HEK293 (cell line): ENCODE measurements at regions not wholly inside any gene's neighbourhood (a gene's known extent, or its start where the extent isn't known, plus 50 kb on each side); places are given as distances from the start of the nearest gene placed in this dataset.
A peak's percentile ranks its signal among the peaks of the same experiment; 100 is the strongest.

Source experiments
- CTCF ChIA-PET: fragments of 350-600 bp; formaldehyde crosslinking; extraction: SDS; loops from one replicate; lab custom pipeline; 2021; ENCODE audit warnings: antibody characterized with exemption; lab: Yijun Ruan, JAX
- POLR2A ChIA-PET: fragments of 300-600 bp; formaldehyde crosslinking; extraction: SDS; loops from one replicate; lab custom pipeline; 2020; ENCODE audit warnings: antibody characterized with exemption, inconsistent platforms; lab: Yijun Ruan, JAX
- H3K27ac ChIP-seq: fragments of 200-500 bp; sonication (Bioruptor generic); 2 replicates; pipeline ENCODE4 v1.5.1; 2014; ENCODE audit warnings: low read depth, low read length, control low read depth, inconsistent platforms; ENCODE audit errors: extremely low read depth
- H3K36me3 ChIP-seq, 2 experiments: fragments of 200-500 bp in 1 of 2; sonication (Bioruptor generic) in 1 of 2; 1 replicate in 1 of 2; 2 replicates in 1 of 2; pipeline ENCODE4 v1.5.1; 2014 to 2017; ENCODE audit warnings: inconsistent platforms in 2 of 2, low read length in 2 of 2; ENCODE audit not compliant: control insufficient read depth in 2 of 2, insufficient read depth in 1 of 2
- H3K4me1 ChIP-seq: fragments of 200-500 bp; sonication (Bioruptor generic); 2 replicates; pipeline ENCODE4 v1.5.1; 2014; ENCODE audit warnings: mild to moderate bottlenecking, low read length, inconsistent platforms; ENCODE audit not compliant: control insufficient read depth, insufficient read depth
- H3K4me3 ChIP-seq: 2 replicates; pipeline ENCODE4 v1.5.1; 2011; ENCODE audit warnings: low read depth, mild to moderate bottlenecking, control low read depth, low read length, moderate library complexity
- H3K9me3 ChIP-seq: fragments of 200-500 bp; sonication (Bioruptor generic); 2 replicates; pipeline ENCODE4 v1.5.1; 2014; ENCODE audit warnings: low read depth, low read length, inconsistent platforms; ENCODE audit not compliant: control insufficient read depth, insufficient read depth
- KLF8 ChIP-seq: fragments of 450-650 bp; formaldehyde crosslinking; IDR thresholded peaks from 2 replicates; pipeline ENCODE4 v1.5.1; 2016; ENCODE audit warnings: missing biosample characterization, missing genetic modification characterization
- MEIS1 ChIP-seq: sonication (generic); formaldehyde crosslinking; IDR thresholded peaks from 2 replicates; pipeline ENCODE4 v1.8.1; 2022; ENCODE audit warnings: missing genetic modification reagents, mild to moderate bottlenecking, borderline replicate concordance
- TRIM28 ChIP-seq: IDR thresholded peaks from 2 replicates; pipeline ENCODE4 v1.6.1; 2011; ENCODE audit warnings: low read length, control low read depth, borderline replicate concordance
- ZNF426 ChIP-seq: fragments of 450-650 bp; formaldehyde crosslinking; IDR thresholded peaks from 2 replicates; pipeline ENCODE4 v1.5.1; 2017; ENCODE audit warnings: missing biosample characterization, missing genetic modification characterization, mild to moderate bottlenecking, inconsistent platforms, moderate library complexity
- ZNF571 ChIP-seq: fragments of 450-650 bp; formaldehyde crosslinking; IDR thresholded peaks from 2 replicates; pipeline ENCODE4 v1.5.0; 2017; ENCODE audit warnings: missing biosample characterization, missing genetic modification characterization
- ZNF623 ChIP-seq: fragments of 450-650 bp; formaldehyde crosslinking; IDR thresholded peaks from 2 replicates; pipeline ENCODE4 v1.5.1; 2016; ENCODE audit warnings: missing biosample characterization, missing genetic modification characterization
- ZNF664 ChIP-seq: fragments of 450-650 bp; formaldehyde crosslinking; IDR thresholded peaks from 2 replicates; pipeline ENCODE4 v1.5.1; 2016; ENCODE audit warnings: missing biosample characterization, missing genetic modification characterization
- ZNF843 ChIP-seq: fragments of 450-650 bp; formaldehyde crosslinking; IDR thresholded peaks from 2 replicates; pipeline ENCODE4 v1.5.1; 2016; ENCODE audit warnings: missing biosample characterization, missing genetic modification characterization
- TF ChIP-seq, protein P1 (sequence below): fragments of 450-650 bp; formaldehyde crosslinking; IDR thresholded peaks from 2 replicates; pipeline ENCODE4 v1.5.1; 2016; ENCODE audit warnings: missing biosample characterization, missing genetic modification characterization
- TF ChIP-seq, protein P2 (sequence below): fragments of 450-650 bp; formaldehyde crosslinking; IDR thresholded peaks from 2 replicates; pipeline ENCODE4 v1.5.1; 2016; ENCODE audit warnings: missing biosample characterization, missing genetic modification characterization
- TF ChIP-seq, protein P3 (sequence below): fragments of 450-650 bp; formaldehyde crosslinking; IDR thresholded peaks from 2 replicates; pipeline ENCODE4 v1.5.1; 2017; ENCODE audit warnings: missing biosample characterization, missing genetic modification characterization
- TF ChIP-seq, protein P4 (sequence below): fragments of 450-650 bp; formaldehyde crosslinking; IDR thresholded peaks from 2 replicates; pipeline ENCODE4 v1.5.1; 2016; ENCODE audit warnings: missing biosample characterization, missing genetic modification characterization
- TF ChIP-seq, protein P5 (sequence below): fragments of 450-650 bp; formaldehyde crosslinking; IDR thresholded peaks from 2 replicates; pipeline ENCODE4 v1.5.1; 2017; ENCODE audit warnings: missing biosample characterization, missing genetic modification characterization
- TF ChIP-seq, protein P6 (sequence below): fragments of 450-650 bp; formaldehyde crosslinking; optimal IDR thresholded peaks from 2 replicates; pipeline ENCODE3; 2016; ENCODE audit warnings: missing biosample characterization, mild to moderate bottlenecking, missing genetic modification characterization

DNA sequence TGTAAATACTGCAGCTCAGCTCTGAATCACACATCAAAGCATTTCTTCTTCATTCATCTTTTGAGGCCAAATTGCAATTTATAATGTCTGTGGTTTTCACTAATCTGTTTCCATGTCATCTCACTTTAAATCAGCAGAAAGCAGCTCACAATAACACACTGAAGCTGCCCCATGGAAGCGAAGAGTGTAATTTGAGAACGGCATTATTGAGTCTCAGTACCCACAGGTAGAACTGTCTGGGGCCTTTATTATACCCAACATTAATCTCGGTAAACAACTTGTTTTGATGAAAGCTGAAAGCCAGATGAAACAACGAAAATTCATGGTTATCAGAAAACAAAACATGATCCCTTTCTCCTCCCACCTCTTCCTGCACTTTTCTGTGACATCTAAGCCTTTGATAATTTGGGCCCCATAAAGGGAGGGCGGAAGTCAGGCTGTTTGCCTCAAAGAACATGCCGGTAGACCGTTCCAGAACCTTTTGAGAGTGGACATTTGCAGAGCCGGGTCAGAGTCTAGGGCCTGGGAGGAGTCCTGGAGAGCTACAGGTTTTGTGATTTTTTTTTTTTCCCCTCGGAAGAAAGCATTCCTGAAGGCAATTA, 68.2 kb upstream of the SESN3 start (continued):
- TF ChIP-seq, protein P1, sequence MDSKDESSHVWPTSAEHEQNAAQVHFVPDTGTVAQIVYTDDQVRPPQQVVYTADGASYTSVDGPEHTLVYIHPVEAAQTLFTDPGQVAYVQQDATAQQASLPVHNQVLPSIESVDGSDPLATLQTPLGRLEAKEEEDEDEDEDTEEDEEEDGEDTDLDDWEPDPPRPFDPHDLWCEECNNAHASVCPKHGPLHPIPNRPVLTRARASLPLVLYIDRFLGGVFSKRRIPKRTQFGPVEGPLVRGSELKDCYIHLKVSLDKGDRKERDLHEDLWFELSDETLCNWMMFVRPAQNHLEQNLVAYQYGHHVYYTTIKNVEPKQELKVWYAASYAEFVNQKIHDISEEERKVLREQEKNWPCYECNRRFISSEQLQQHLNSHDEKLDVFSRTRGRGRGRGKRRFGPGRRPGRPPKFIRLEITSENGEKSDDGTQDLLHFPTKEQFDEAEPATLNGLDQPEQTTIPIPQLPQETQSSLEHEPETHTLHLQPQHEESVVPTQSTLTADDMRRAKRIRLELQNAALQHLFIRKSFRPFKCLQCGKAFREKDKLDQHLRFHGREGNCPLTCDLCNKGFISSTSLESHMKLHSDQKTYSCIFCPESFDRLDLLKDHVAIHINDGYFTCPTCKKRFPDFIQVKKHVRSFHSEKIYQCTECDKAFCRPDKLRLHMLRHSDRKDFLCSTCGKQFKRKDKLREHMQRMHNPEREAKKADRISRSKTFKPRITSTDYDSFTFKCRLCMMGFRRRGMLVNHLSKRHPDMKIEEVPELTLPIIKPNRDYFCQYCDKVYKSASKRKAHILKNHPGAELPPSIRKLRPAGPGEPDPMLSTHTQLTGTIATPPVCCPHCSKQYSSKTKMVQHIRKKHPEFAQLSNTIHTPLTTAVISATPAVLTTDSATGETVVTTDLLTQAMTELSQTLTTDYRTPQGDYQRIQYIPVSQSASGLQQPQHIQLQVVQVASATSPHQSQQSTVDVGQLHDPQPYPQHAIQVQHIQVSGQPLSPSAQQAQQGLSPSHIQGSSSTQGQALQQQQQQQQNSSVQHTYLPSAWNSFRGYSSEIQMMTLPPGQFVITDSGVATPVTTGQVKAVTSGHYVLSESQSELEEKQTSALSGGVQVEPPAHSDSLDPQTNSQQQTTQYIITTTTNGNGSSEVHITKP (tag by site-specific recombination): peak; percentile 53
- peak; percentile 83 for TF ChIP-seq ZNF843
- no peak for TF ChIP-seq ZNF623 (tag by site-specific recombination)
- TF ChIP-seq ZNF571 (tag by site-specific recombination): no peak
- TF ChIP-seq, protein P2, sequence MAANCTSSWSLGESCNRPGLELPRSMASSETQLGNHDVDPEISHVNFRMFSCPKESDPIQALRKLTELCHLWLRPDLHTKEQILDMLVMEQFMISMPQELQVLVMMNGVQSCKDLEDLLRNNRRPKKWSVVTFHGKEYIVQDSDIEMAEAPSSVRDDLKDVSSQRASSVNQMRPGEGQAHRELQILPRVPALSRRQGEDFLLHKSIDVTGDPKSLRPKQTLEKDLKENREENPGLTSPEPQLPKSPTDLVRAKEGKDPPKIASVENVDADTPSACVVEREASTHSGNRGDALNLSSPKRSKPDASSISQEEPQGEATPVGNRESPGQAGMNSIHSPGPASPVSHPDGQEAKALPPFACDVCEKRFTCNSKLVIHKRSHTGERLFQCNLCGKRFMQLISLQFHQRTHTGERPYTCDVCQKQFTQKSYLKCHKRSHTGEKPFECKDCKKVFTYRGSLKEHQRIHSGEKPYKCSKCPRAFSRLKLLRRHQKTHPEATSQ (tag by site-specific recombination): no peak
- TF ChIP-seq, protein P3, sequence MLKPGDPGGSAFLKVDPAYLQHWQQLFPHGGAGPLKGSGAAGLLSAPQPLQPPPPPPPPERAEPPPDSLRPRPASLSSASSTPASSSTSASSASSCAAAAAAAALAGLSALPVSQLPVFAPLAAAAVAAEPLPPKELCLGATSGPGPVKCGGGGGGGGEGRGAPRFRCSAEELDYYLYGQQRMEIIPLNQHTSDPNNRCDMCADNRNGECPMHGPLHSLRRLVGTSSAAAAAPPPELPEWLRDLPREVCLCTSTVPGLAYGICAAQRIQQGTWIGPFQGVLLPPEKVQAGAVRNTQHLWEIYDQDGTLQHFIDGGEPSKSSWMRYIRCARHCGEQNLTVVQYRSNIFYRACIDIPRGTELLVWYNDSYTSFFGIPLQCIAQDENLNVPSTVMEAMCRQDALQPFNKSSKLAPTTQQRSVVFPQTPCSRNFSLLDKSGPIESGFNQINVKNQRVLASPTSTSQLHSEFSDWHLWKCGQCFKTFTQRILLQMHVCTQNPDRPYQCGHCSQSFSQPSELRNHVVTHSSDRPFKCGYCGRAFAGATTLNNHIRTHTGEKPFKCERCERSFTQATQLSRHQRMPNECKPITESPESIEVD (tag by site-specific recombination): peak; percentile 73
- no peak for TF ChIP-seq KLF8
- TF ChIP-seq TRIM28: no peak
- TF ChIP-seq, protein P4, sequence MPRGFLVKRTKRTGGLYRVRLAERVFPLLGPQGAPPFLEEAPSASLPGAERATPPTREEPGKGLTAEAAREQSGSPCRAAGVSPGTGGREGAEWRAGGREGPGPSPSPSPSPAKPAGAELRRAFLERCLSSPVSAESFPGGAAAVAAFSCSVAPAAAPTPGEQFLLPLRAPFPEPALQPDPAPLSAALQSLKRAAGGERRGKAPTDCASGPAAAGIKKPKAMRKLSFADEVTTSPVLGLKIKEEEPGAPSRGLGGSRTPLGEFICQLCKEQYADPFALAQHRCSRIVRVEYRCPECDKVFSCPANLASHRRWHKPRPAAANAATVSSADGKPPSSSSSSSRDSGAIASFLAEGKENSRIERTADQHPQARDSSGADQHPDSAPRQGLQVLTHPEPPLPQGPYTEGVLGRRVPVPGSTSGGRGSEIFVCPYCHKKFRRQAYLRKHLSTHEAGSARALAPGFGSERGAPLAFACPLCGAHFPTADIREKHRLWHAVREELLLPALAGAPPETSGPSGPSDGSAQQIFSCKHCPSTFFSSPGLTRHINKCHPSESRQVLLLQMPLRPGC (tag by site-specific recombination): no peak

DNA sequence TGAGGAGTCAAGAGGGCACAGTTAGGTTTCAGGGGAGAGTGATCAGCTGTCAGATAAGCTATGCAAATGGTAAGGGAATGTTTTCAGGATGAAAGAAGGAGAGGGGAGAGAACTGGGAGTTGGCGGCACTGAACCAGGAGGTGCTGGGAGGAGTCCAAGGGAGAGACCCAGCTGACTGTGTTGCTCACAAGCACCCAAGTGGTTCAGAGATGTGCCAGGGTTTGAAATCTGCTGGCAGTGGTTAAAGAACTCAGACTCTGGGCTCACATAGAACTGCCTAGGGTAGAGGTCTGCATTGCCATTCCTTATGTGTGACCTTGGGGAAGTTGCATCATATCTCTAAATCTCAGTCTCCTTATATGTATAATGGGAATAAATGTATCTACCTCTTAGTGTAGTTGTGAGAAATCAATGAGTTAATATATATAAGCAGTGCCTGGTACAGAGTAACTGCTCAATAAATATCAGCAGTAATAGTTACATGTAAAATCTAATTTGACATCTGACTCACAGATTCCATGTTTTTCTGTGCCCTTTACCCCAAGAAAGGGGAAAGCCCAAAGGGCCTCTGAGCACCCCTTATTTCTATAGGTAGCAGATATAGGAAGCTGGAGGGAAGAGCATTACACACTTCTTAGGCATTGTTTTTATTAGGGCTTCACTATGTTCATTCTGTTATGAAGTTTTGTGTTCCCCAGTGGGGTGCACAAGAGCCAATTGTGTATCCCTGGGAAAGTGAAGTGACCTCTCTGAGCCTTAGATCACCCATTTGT, 66.9 kb upstream of the SESN3 start:
- peaks cover 12% of the 10 kb centered on the region for H3K4me1 ChIP-seq
- POLR2A ChIA-PET: no interaction called here
- no peak overlapping the region; the same call in 1 of the 2 replicates for H3K27ac ChIP-seq
- H3K36me3 ChIP-seq: no peaks in the 10 kb centered on the region
- no peaks in the 10 kb centered on the region for H3K9me3 ChIP-seq
- H3K4me3 ChIP-seq: no peak overlapping the region
- CTCF ChIA-PET: interaction anchor here (0.5 to 1.5 kb wide), 4 partner anchors 74 to 408 kb away, joined by 3 to 5 read pairs (median 4); no protein-coding TSS in a partner anchor
- TF ChIP-seq ZNF664 (tag by site-specific recombination) (0 out of 2 replicates have a peak, but pooled peaks have one; percentile 8), ZNF426 (tag by site-specific recombination) (no peak)

DNA sequence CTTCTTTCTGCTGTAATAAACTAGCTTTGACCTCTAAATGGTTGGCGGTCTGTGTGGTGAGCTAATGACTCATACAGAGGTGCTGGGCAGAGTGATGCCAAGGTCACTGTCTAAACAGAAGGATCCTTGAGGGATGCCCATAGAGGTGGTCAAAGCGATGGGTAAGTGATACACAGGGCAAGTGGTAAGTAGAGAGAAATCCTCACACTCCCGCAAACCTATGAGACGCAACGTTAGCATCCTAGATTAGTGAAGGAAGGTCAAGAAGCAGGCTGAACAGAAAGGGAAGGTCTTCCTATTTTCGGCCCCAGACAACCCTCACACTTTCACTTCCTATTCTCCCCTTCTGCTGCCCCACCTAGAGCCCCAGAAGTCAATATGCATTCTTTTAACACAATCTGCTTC, 65.6 kb upstream of the SESN3 start:
- ChIA-PET POLR2A (no interaction called here), CTCF (interaction anchor here (0.6 to 1.6 kb wide), 3 partner anchors 145 to 409 kb away, joined by 3 to 5 read pairs (median 4); no protein-coding TSS in a partner anchor)
- TF ChIP-seq, protein P5, sequence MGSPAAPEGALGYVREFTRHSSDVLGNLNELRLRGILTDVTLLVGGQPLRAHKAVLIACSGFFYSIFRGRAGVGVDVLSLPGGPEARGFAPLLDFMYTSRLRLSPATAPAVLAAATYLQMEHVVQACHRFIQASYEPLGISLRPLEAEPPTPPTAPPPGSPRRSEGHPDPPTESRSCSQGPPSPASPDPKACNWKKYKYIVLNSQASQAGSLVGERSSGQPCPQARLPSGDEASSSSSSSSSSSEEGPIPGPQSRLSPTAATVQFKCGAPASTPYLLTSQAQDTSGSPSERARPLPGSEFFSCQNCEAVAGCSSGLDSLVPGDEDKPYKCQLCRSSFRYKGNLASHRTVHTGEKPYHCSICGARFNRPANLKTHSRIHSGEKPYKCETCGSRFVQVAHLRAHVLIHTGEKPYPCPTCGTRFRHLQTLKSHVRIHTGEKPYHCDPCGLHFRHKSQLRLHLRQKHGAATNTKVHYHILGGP (tag by site-specific recombination): no peak
- TF ChIP-seq, protein P6, sequence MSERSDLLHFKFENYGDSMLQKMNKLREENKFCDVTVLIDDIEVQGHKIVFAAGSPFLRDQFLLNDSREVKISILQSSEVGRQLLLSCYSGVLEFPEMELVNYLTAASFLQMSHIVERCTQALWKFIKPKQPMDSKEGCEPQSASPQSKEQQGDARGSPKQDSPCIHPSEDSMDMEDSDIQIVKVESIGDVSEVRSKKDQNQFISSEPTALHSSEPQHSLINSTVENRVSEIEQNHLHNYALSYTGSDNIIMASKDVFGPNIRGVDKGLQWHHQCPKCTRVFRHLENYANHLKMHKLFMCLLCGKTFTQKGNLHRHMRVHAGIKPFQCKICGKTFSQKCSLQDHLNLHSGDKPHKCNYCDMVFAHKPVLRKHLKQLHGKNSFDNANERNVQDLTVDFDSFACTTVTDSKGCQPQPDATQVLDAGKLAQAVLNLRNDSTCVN (tag by site-specific recombination): no peak
- no peak for TF ChIP-seq MEIS1 (CRISPR knock-in tag)
- TF ChIP-seq, all 188 proteins: peak for 0

More for the DNA sequence above, 65.6 kb upstream of the SESN3 start:
- no peak overlapping the region for H3K27ac ChIP-seq
- no peak overlapping the region for H3K4me3 ChIP-seq
- peaks cover 12% of the 10 kb centered on the region for H3K4me1 ChIP-seq
- H3K9me3 ChIP-seq: no peaks in the 10 kb centered on the region
- H3K36me3 ChIP-seq: no peaks in the 10 kb centered on the region
